H7 (cell line): ENCODE measurements at regions not wholly inside any gene's neighbourhood (a gene's known extent, or its start where the extent isn't known, plus 50 kb on each side); places are given as distances from the start of the nearest gene placed in this dataset.
"Not testable (repeated sequence)": the region's sequence is repeated elsewhere in the genome, so short reads cannot be mapped to it uniquely, and the experiment has no call there.

ENCODE experiments used
- DNase-seq: peaks from one replicate; pipeline ENCODE4 v3.0.0; 2012
- H3K27me3 ChIP-seq: 2 replicates; pipeline ENCODE4 v1.6.0; 2011; ENCODE audit warnings: mild to moderate bottlenecking, low read length; ENCODE audit not compliant: control insufficient read depth, insufficient read depth
- H3K36me3 ChIP-seq: replicated peaks from 2 replicates; pipeline ENCODE4 v1.5.1; 2011; ENCODE audit warnings: low read length; ENCODE audit not compliant: control insufficient read depth, insufficient read depth
- H3K4me3 ChIP-seq: 2 replicates; pipeline ENCODE4 v1.5.1; 2011; ENCODE audit warnings: low read depth, mild to moderate bottlenecking, control low read depth, low read length, moderate library complexity; ENCODE audit not compliant: insufficient read depth

DNA sequence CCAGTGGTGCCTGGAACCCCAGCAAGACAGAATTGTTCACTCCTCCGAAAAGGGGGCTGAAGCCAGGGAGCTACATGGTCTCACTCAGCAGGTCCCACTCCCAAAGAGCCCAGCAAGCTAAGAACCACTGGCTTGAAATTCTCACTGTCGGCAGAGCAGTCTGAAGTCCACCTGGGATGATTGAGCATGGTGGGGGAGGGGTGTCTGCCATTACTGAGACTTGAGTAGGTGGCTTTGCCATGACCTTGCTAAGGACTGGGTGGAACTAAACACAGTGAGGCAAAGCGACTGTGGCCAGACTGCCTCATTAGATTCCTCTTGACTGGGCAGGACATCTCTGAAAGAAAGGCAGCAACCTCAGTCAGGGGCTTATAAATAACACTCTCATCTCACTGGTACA, 122.6 kb upstream of the ZC4H2 start:
- Histone ChIP-seq H3K27me3 (no peaks in the 10 kb centered on the region), H3K4me3 (no peak overlapping the region), H3K36me3 (no peaks in the 10 kb centered on the region)
- no peak for DNase-seq

DNA sequence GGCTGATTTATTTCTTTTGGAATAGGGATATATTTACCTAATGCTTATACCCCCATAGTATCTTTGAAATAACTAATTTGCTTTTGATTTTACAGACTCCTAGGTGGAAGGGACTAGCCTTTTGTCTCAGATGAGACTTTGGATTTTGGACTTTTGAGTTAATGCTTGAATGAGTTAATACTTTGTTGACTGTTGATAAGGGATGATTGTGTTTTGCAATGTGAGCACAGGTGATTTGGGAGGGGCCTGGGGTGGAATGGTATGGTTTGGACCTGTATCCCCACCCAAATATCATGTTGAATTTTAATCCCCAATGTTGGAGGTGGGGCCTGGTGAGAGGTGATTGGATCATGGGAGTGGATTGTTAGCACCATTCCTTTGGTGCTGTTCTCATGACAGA, 117.4 kb upstream of the ZC4H2 start:
- Histone ChIP-seq H3K4me3 (no peak overlapping the region), H3K27me3 (no peaks in the 10 kb centered on the region), H3K36me3 (no peaks in the 10 kb centered on the region)
- DNase-seq, result no peak

DNA sequence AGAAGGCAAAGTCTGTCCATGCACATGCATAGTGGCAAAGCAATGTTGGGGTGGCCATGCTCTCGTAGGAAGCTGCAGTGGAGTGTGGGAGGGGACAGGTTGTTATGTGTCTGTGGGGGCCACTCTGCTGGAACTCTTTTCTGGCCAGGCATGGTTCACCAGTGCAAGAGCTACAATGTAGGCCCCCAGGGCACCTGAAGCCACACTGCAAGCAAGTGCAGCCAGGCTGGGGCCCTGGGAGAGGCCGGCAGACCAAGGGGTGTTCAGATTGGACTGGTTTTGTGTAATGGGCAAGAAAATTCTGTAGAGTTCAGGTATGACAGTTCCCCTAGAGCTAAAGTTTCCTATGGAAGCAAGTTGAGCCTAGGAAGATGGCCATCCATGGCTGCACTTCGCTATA, 97.0 kb upstream of the ZC4H2 start:
- no peaks in the 10 kb centered on the region for H3K27me3 ChIP-seq
- H3K4me3 ChIP-seq, result no peak overlapping the region
- H3K36me3 ChIP-seq, result no peaks in the 10 kb centered on the region
- DNase-seq, result no peak

DNA sequence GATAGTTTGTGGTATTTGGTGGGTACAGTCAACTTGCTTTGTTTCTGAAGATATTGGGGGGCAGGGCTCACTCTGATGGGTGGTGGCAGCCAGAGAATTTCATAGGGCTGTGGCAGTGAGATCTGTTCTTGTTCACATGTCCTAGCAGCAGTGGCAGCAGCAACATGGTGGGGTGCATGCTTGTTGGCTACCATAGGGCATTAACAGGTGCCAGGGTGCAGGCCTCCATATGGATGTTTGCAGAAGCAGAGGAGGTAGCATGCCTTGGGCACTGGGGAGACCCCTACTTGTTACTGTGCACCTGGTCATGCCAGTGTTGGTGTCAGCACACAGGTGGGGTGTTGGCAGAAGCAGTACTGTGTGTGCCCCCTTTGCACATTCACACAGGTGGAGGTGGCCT, 96.3 kb upstream of the ZC4H2 start:
- Histone ChIP-seq H3K4me3 (no peak overlapping the region), H3K36me3 (no peaks in the 10 kb centered on the region), H3K27me3 (no peaks in the 10 kb centered on the region)
- no peak for DNase-seq

DNA sequence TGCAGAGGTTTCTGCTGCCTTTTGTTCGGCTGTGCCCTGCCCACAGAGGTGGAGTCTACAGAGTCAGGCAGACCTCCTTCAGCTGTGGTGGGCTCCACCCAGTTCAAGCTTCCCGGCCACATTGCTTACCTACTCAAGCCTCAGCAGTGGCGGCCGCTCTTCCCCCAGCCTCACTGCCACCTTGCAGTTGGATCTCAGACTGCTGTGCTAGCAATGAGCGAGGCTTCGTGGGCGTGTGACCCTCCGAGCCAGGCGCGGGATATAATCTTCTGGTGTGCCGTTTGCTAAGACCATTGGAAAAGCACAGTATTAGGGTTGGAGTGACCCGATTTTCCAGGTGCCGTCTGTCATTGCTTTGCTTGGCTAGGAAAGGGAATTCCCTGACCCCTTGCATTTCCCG, 82.4 kb upstream of the ZC4H2 start:
- H3K27me3 ChIP-seq, H3K36me3 ChIP-seq, DNase-seq, H3K4me3 ChIP-seq: not testable (repeated sequence)

DNA sequence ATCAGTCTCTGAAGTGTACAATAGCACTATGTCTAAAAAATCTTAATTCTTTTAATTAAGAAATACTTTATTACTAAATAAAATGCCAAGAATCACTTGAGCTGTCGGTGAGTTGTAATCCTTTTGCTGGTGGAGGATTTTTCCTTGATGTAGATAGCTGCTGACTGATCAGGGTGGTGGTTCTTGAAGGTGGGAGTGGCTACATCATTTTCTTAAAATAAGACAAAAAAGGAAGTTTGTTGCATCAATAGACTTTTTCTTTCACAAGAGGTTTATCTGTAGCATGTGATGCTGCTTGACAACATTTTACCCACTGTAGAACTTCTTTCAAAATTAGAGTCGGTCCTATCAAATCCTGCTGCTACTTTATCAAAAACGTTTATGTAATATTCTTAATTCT, 68.8 kb upstream of the ZC4H2 start:
- Histone ChIP-seq H3K4me3 (no peak overlapping the region), H3K27me3 (no peaks in the 10 kb centered on the region), H3K36me3 (no peaks in the 10 kb centered on the region)
- no peak for DNase-seq

DNA sequence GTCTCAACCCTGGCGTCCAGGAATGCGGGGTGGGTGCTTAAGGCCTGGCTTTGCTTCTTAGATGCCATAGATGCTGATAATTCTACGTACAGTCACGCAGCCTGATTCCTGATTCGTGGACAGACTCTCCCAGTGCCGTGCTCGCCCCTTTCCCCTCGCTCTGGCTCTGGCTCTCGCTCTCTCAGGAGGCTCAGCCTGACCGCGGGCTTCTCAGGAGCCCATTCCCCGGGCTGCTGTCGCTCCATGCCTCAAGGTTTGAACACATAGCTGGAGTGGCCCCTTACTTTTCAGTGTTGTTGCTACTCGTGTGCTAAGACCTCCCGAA, 59.2 kb upstream of the ZC4H2 start:
- no peaks in the 10 kb centered on the region for H3K36me3 ChIP-seq
- no peaks in the 10 kb centered on the region for H3K27me3 ChIP-seq
- peak overlapping the region; percentile 63 for H3K4me3 ChIP-seq
- DNase-seq, result peak; percentile 30

DNA sequence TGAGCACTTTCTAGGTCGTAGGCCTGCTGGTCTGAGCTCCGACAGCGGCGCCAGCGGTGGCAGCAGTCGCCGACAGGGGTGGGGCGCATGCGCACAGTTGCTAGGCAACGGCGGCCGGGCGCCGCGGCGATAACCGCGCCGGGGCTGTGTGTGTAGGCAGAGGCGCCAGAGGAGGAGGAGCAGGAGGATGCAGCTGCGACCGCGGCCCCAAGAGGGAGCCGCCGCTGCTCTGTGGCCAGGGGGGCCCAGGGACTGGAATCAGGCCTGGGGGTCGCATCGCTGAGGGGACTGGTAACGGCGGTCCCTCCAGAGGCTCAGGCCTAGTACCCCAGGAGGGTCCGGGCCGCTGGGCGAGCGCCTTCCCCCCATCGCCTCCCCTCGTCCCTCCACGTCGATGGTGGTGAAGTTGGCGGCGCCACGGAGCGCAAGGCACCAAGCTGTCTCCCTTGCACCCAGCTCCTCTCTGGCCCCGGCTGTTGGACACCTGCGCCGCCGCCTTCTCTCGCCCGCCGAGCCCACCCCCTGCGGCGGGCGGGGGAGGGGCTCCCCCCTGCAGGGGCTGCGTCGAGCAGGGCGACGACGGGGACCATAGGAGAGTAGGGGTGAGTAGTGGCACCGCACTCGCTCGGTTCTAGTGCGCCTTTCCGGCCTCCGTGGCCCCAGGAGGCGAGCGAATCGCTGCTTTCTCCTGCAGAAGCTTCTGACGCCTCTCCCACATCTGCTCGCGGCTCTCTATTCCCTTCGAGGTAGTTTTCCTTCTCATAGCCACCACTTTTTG, 58.6 kb upstream of the ZC4H2 start, which contains the start of gene ZC3H12B:
Gene ZC3H12B (plus strand): TSS at position 159 of the 778 bp plus-strand sequence.
- H3K4me3 ChIP-seq, result peak within 1 kb of the TSS; percentile 63
- DNase-seq, result peak; percentile 87
- H3K36me3 ChIP-seq, result no peaks in the 10 kb centered on the region
- no peaks in the 10 kb centered on the region for H3K27me3 ChIP-seq

DNA sequence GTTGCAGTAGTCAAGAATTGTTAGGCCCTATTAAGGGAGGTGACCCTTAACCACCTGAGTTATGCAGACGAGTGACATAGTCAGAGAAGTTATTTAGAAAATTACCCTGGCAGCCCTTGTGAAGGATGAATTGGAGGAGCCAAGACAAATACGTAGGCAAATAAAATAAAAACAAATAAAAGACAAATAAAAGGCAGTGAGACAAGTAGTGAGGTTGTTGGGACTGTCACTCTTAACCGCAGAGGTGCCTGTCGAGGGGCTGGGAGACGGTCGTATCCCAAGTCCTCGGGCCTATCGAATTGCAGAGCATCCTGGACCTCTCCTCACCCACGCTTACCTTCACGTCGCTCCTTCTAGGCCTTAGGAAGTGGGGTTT, 58.0 kb upstream of the ZC4H2 start:
- Histone ChIP-seq H3K36me3 (no peaks in the 10 kb centered on the region), H3K27me3 (no peaks in the 10 kb centered on the region), H3K4me3 (peak overlapping the region; percentile 36)
- DNase-seq, result no peak
